Psoas muscle (tissue), 7 donors: ENCODE measurements at regions not wholly inside any gene's neighbourhood (a gene's known extent, or its start where the extent isn't known, plus 50 kb on each side); places are given as distances from the start of the nearest gene placed in this dataset.

ENCODE experiments used
- ATAC-seq, 4 donors: fragments of 200-7000 bp; cut with Tn5 transposase; one replicate each; pipeline ENCODE4 v1.9.1; 2020; ENCODE audit warnings: moderate library complexity in 3 of 4, mild to moderate bottlenecking in 2 of 4
- DNase-seq, 2 donors: peaks; one replicate each; pipeline ENCODE4 v3.0.0-alpha.2; 2020
- H3K27ac ChIP-seq: fragments of 200-600 bp; one replicate; pipeline ENCODE4 v1.8.0; 2022
- H3K27me3 ChIP-seq, 3 donors: fragments of 200-600 bp in 1 of 3; one replicate each; pipeline versions ENCODE4 v1.6.1 to v1.8.0; 2013 to 2022; ENCODE audit warnings: low read length in 2 of 3, mild to moderate bottlenecking in 2 of 3, moderate library complexity in 1 of 3; ENCODE audit not compliant: insufficient read depth in 3 of 3
- H3K36me3 ChIP-seq, 2 donors: fragments of 200-600 bp in 1 of 2; one replicate each; pipeline versions ENCODE4 v1.6.1 to v1.8.0; 2013 to 2022; ENCODE audit warnings: low read depth in 1 of 2, mild to moderate bottlenecking in 1 of 2, moderate library complexity in 1 of 2; ENCODE audit not compliant: insufficient read depth in 1 of 2
- H3K4me1 ChIP-seq: fragments of 200-600 bp; one replicate; pipeline ENCODE4 v1.8.0; 2022
- H3K4me3 ChIP-seq: fragments of 200-600 bp; one replicate; pipeline ENCODE4 v1.8.0; 2022; ENCODE audit warnings: mild to moderate bottlenecking
- H3K9me3 ChIP-seq: fragments of 200-600 bp; one replicate; pipeline ENCODE4 v1.8.0; 2022
- CTCF ChIP-seq: fragments of 200-600 bp; IDR thresholded peaks from one replicate; pipeline ENCODE4 v1.8.0; 2022; ENCODE audit warnings: antibody characterized with exemption
- WGBS, 3 donors: extraction: QIAGEN DNeasy Blood & Tissue Kit; methylation state at CpG; one replicate each; pipeline versions ENCODE4 v1.1.6 to v1.1.7; 2013; 5-methylcytosine and 5-hydroxymethylcytosine counted together
- intact Hi-C, 2 donors: fragments of 100-400 bp; cut with DNase I; formaldehyde crosslinking; loops; one replicate each; pipeline versions ENCODE4 v1.11.0 to v1.14.2; 2022
- donor health status: healthy with polysubstance abuse.
- donor health status: DM: no; HTN: no; CAD: no; lungs with moderate emphysema.
- donor health status: Bipolar disorder and iron deficiency.
- donor health status: healthy.
- donor health status: DM: yes; HTN: yes; CAD: no.
- donor health status: DM: no; HTN: no; CAD: no.
- donor health status: DM: yes; HTN: yes; CAD: no.

- no peak overlapping the region for H3K4me3 ChIP-seq
Measured at GRCh38 chr9:79461712-79462111, 110.1 kb upstream of the TLE4 start.

GRCh38 chr9:79465156-79465555 lies 106.6 kb upstream of the TLE4 start:
- no peak for TF ChIP-seq CTCF
- intact Hi-C loops = no loop called here
- no peak for ATAC-seq
- H3K36me3 ChIP-seq = no peaks in the 10 kb centered on the region
- no peaks in the 10 kb centered on the region for H3K9me3 ChIP-seq
- H3K27ac ChIP-seq = no peak overlapping the region
- H3K4me3 ChIP-seq = no peak overlapping the region
- no peak for DNase-seq
- H3K27me3 ChIP-seq = no peaks in the 10 kb centered on the region
- no peaks in the 10 kb centered on the region for H3K4me1 ChIP-seq

More at GRCh38 chr9:79461712-79462111, 110.1 kb upstream of the TLE4 start:
- Histone ChIP-seq H3K9me3 (no peaks in the 10 kb centered on the region), H3K4me1 (no peaks in the 10 kb centered on the region), H3K27me3 (peaks cover 0 to 2% (median 0%) of the 10 kb centered on the region in 3 donors), H3K36me3 (no peaks in the 10 kb centered on the region), H3K27ac (no peak overlapping the region)
- TF ChIP-seq CTCF = no peak
- intact Hi-C loops = no loop called here
- WGBS, 3 donors = 27 to 34% (median 34%) methylated on average over 3 of the region's 3 CpGs
- ATAC-seq (no peak), DNase-seq (no peak)

GRCh38 chr9:79469164-79469563 lies 102.6 kb upstream of the TLE4 start:
- Histone ChIP-seq H3K9me3 (no peaks in the 10 kb centered on the region), H3K27ac (no peak overlapping the region), H3K4me3 (no peak overlapping the region), H3K27me3 (no peaks in the 10 kb centered on the region), H3K36me3 (no peaks in the 10 kb centered on the region), H3K4me1 (no peaks in the 10 kb centered on the region)
- ATAC-seq (no peak), DNase-seq (no peak)
- intact Hi-C loops = no loop called here
- no peak for TF ChIP-seq CTCF
- WGBS, 3 donors = 73 to 85% (median 82%) methylated on average over 2 of the region's 2 CpGs

- ATAC-seq = no peak
- no peaks in the 10 kb centered on the region for H3K9me3 ChIP-seq
- intact Hi-C loops = loop anchor here in 1 of 2 donors (10.0 kb wide), 1 partner anchor 274 kb away; no protein-coding TSS in a partner anchor
- DNase-seq = no peak
- H3K4me3 ChIP-seq = no peak overlapping the region
- no peak for TF ChIP-seq CTCF
- H3K27ac ChIP-seq = no peak overlapping the region
- 93 to 96% (median 94%) methylated on average over 2 of the region's 2 CpGs for WGBS, 3 donors
- no peaks in the 10 kb centered on the region for H3K4me1 ChIP-seq
- no peaks in the 10 kb centered on the region for H3K27me3 ChIP-seq
- H3K36me3 ChIP-seq = no peaks in the 10 kb centered on the region
Measured at GRCh38 chr9:79470954-79471353, 100.8 kb upstream of the TLE4 start.
